Left lung (tissue), 4 donors: ENCODE measurements at regions not wholly inside any gene's neighbourhood (a gene's known extent, or its start where the extent isn't known, plus 50 kb on each side); places are given as distances from the start of the nearest gene placed in this dataset.

Experiments
- ATAC-seq: fragments of 200-7000 bp; cut with Tn5 transposase; one replicate; pipeline ENCODE4 v1.9.1; 2020; ENCODE audit warnings: moderate library complexity
- DNase-seq, 4 donors: peaks; one replicate each; pipeline ENCODE4 v3.0.0-alpha.2; 2013 to 2020
- H3K27ac ChIP-seq, 2 donors: fragments of 200-600 bp; sonication (generic) in 1 of 2; one replicate each; pipeline versions ENCODE4 v1.5.0 to v1.8.0; 2020 to 2021
- H3K27me3 ChIP-seq, 2 donors: fragments of 200-600 bp; sonication (generic) in 1 of 2; one replicate each; pipeline versions ENCODE4 v1.5.0 to v1.8.0; 2020 to 2021
- H3K36me3 ChIP-seq, 2 donors: fragments of 200-600 bp; sonication (generic) in 1 of 2; one replicate each; pipeline versions ENCODE4 v1.5.0 to v1.8.0; 2020 to 2021
- H3K4me1 ChIP-seq, 2 donors: fragments of 200-600 bp; one replicate each; pipeline ENCODE4 v1.8.0; 2021
- H3K4me3 ChIP-seq, 2 donors: fragments of 200-600 bp; sonication (generic) in 1 of 2; one replicate each; pipeline versions ENCODE4 v1.5.0 to v1.8.0; 2020 to 2021; ENCODE audit warnings: mild to moderate bottlenecking in 1 of 2
- H3K9me3 ChIP-seq, 2 donors: fragments of 200-600 bp; sonication (generic) in 1 of 2; one replicate each; pipeline versions ENCODE4 v1.5.0 to v1.8.0; 2020 to 2021
- intact Hi-C, 2 donors: fragments of 100-400 bp; cut with DNase I; formaldehyde crosslinking; loops; one replicate each; pipeline versions ENCODE4 v1.11.2 to v1.14.2; 2022
- TF ChIP-seq, protein P1 (sequence below), 2 donors: fragments of 200-600 bp; sonication (generic) in 1 of 2; IDR thresholded peaks; one replicate each; pipeline versions ENCODE4 v1.5.0 to v1.8.0; 2021; ENCODE audit warnings: antibody characterized with exemption in 2 of 2
- donor health status: DM: no; HTN: yes; CAD: no.
- donor health status: DM: no; HTN: no; CAD: no.

GRCh38 chr11:24406389-24406788 lies 90.5 kb upstream of the LUZP2 start:
- Histone ChIP-seq H3K36me3 (no peaks in the 10 kb centered on the region), H3K27ac (no peak overlapping the region), H3K4me3 (no peak overlapping the region), H3K9me3 (no peaks in the 10 kb centered on the region), H3K4me1 (no peaks in the 10 kb centered on the region), H3K27me3 (no peaks in the 10 kb centered on the region)
- intact Hi-C loops, result no loop called here
- DNase-seq, result no peak
- TF ChIP-seq, protein P1, sequence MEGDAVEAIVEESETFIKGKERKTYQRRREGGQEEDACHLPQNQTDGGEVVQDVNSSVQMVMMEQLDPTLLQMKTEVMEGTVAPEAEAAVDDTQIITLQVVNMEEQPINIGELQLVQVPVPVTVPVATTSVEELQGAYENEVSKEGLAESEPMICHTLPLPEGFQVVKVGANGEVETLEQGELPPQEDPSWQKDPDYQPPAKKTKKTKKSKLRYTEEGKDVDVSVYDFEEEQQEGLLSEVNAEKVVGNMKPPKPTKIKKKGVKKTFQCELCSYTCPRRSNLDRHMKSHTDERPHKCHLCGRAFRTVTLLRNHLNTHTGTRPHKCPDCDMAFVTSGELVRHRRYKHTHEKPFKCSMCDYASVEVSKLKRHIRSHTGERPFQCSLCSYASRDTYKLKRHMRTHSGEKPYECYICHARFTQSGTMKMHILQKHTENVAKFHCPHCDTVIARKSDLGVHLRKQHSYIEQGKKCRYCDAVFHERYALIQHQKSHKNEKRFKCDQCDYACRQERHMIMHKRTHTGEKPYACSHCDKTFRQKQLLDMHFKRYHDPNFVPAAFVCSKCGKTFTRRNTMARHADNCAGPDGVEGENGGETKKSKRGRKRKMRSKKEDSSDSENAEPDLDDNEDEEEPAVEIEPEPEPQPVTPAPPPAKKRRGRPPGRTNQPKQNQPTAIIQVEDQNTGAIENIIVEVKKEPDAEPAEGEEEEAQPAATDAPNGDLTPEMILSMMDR (IDR thresholded peaks at IDR 0.05), result no peak
- no peak for ATAC-seq

GRCh38 chr11:24406980-24407379 lies 89.9 kb upstream of the LUZP2 start:
- Histone ChIP-seq H3K27ac (no peak overlapping the region), H3K36me3 (no peaks in the 10 kb centered on the region), H3K9me3 (no peaks in the 10 kb centered on the region), H3K27me3 (no peaks in the 10 kb centered on the region), H3K4me1 (no peaks in the 10 kb centered on the region), H3K4me3 (no peak overlapping the region)
- TF ChIP-seq, protein P1 (IDR thresholded peaks at IDR 0.05), result no peak
- intact Hi-C loops, result no loop called here
- ATAC-seq (no peak), DNase-seq (peak in 1 of 4 donors; percentile 42)

GRCh38 chr11:24407733-24408132 lies 89.1 kb upstream of the LUZP2 start:
- Histone ChIP-seq H3K27ac (no peak overlapping the region), H3K9me3 (no peaks in the 10 kb centered on the region), H3K36me3 (no peaks in the 10 kb centered on the region), H3K4me1 (no peaks in the 10 kb centered on the region), H3K4me3 (no peak overlapping the region), H3K27me3 (no peaks in the 10 kb centered on the region)
- intact Hi-C loops, result no loop called here
- ATAC-seq, result no peak
- DNase-seq, result no peak
- TF ChIP-seq, protein P1 (IDR thresholded peaks at IDR 0.05), result no peak

- H3K4me3 ChIP-seq, result no peak overlapping the region
- H3K4me1 ChIP-seq, result no peaks in the 10 kb centered on the region
- TF ChIP-seq, protein P1 (IDR thresholded peaks at IDR 0.05), result no peak
- ATAC-seq (no peak), DNase-seq (no peak)
- H3K27me3 ChIP-seq, result no peaks in the 10 kb centered on the region
- intact Hi-C loops, result no loop called here
- no peaks in the 10 kb centered on the region for H3K9me3 ChIP-seq
- no peaks in the 10 kb centered on the region for H3K36me3 ChIP-seq
- H3K27ac ChIP-seq, result no peak overlapping the region
These were observed 88.7 kb upstream of the LUZP2 start for GRCh38 chr11:24408202-24408601.

DNA sequence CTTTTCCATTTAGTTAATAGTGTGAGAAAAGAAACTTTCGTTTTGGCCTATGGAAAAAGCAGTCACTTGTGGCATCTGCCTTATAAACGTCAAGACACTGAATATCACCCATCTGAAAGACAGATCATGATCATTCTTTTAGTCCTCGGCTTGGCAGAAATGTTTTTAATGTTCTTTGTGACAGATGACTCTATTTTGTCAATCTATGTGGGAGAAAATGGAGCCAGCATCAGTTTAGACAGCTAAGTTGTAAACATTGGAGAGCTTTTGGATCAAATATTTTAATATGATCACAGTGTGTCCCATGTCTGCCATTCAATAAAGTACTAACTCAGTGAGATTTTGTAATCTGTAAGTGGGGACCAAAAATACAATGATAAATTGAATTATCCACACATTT lies 85.1 kb upstream of the LUZP2 start:
- H3K9me3 ChIP-seq, result peaks cover 0 to 6% of the 10 kb centered on the region in 2 donors
- DNase-seq (no peak), ATAC-seq (no peak)
- H3K27me3 ChIP-seq, result no peaks in the 10 kb centered on the region
- intact Hi-C loops, result no loop called here
- H3K27ac ChIP-seq, result no peak overlapping the region
- H3K4me1 ChIP-seq, result no peaks in the 10 kb centered on the region
- no peaks in the 10 kb centered on the region for H3K36me3 ChIP-seq
- TF ChIP-seq, protein P1 (IDR thresholded peaks at IDR 0.05), result no peak
- no peak overlapping the region for H3K4me3 ChIP-seq
